Heart left ventricle (tissue), 13 donors: ENCODE measurements at regions not wholly inside any gene's neighbourhood (a gene's known extent, or its start where the extent isn't known, plus 50 kb on each side); places are given as distances from the start of the nearest gene placed in this dataset.

Source experiments
- POLR2A ChIP-seq, 2 donors: fragments of 450-650 bp; IDR thresholded peaks; one replicate each; pipeline ENCODE4 v1.6.1; 2017; ENCODE audit warnings: antibody characterized with exemption in 2 of 2, mild to moderate bottlenecking in 2 of 2, moderate library complexity in 2 of 2
- TF ChIP-seq, protein P1 (sequence below), 12 donors: fragments of 200-600 bp; sonication (generic) in 4 of 12; IDR thresholded peaks; one replicate each; pipeline versions ENCODE4 v1.5.0 to v1.8.0; 2018 to 2022; ENCODE audit warnings: antibody characterized with exemption in 12 of 12, mild to moderate bottlenecking in 5 of 12
- donor health status: ischemic (EF 13 %, LVEDD 7.1; RV severe dilation, severe dysfunction).
- donor health status: DM: no; HTN: yes; CAD: no.
- donor health status: DM: no; HTN: no; CAD: no.
- donor health status: ischemic (EF 25% LVEDD 6.9; RV normal size, moderate dysfunction).
- donor health status: ischemic (EF 25% LVEDD 5.7; RV mildly dilated, moderate dysfunction).
- donor health status: ischemic (EF 35%, LVEDD 5.7; RV mildly dilated, moderate dysfunction).
- donor health status: nonischemic (EF 11% LVEDD 7.7; RV severe dilation, severe dysfunction).
- donor health status: DM: yes; HTN: yes; CAD: no.
- donor health status: PGD.
- donor health status: ischemic (EF 29% LVEDD 5.4; RV normal size, mild dysfunction).
- donor health status: nonischemic (EF 23%, LVEDD 6.1; RV moderate dilation, normal function).

- TF ChIP-seq, protein P1, sequence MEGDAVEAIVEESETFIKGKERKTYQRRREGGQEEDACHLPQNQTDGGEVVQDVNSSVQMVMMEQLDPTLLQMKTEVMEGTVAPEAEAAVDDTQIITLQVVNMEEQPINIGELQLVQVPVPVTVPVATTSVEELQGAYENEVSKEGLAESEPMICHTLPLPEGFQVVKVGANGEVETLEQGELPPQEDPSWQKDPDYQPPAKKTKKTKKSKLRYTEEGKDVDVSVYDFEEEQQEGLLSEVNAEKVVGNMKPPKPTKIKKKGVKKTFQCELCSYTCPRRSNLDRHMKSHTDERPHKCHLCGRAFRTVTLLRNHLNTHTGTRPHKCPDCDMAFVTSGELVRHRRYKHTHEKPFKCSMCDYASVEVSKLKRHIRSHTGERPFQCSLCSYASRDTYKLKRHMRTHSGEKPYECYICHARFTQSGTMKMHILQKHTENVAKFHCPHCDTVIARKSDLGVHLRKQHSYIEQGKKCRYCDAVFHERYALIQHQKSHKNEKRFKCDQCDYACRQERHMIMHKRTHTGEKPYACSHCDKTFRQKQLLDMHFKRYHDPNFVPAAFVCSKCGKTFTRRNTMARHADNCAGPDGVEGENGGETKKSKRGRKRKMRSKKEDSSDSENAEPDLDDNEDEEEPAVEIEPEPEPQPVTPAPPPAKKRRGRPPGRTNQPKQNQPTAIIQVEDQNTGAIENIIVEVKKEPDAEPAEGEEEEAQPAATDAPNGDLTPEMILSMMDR (IDR thresholded peaks at IDR 0.05), result no peak
- no peak for TF ChIP-seq POLR2A (IDR thresholded peaks at IDR 0.05)
Observed at GRCh38 chr9:3768712-3769457, 243.1 kb upstream of the RFX3 start.
